ENCODE measurements at regions not wholly inside any gene's neighbourhood (a gene's known extent, or its start where the extent isn't known, plus 50 kb on each side); places are given as distances from the start of the nearest gene placed in this dataset.

DNA sequence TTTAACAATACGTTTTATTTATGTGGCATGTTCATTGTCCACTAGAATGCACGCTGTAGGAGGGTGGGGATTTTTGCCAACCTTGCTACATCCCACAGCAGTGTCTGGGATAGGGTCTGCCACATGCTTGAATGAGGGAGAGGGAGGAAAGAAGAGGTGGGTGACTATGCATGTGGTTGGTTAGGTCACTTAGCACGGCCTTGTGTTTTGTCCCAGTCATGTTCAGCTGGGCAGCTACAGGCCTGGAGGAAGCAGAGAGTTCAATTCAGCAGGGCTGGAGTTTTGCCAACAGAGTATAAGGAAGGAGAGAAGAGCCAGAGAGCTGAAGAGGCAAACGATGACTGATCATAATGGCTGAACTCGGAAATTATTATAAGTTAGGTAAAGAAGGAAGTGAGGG lies 268.4 kb upstream of the NSMCE3 start:
- Mint-ChIP-seq H3K36me3 (ENCODE audit: insufficient read depth, unreplicated experiment) (no peaks in the 10 kb centered on the region), H3K4me1 (ENCODE audit: insufficient read depth, unreplicated experiment) (no peaks in the 10 kb centered on the region), H3K27me3 (ENCODE audit: insufficient read depth, unreplicated experiment) (peaks cover 77% of the 10 kb centered on the region), H3K9me3 (ENCODE audit: unreplicated experiment) (no peaks in the 10 kb centered on the region), H3K4me3 (ENCODE audit: unreplicated experiment) (no peak overlapping the region), H3K27ac (ENCODE audit: low read depth, unreplicated experiment) (no peak overlapping the region)
- TF ChIP-seq, protein P1, sequence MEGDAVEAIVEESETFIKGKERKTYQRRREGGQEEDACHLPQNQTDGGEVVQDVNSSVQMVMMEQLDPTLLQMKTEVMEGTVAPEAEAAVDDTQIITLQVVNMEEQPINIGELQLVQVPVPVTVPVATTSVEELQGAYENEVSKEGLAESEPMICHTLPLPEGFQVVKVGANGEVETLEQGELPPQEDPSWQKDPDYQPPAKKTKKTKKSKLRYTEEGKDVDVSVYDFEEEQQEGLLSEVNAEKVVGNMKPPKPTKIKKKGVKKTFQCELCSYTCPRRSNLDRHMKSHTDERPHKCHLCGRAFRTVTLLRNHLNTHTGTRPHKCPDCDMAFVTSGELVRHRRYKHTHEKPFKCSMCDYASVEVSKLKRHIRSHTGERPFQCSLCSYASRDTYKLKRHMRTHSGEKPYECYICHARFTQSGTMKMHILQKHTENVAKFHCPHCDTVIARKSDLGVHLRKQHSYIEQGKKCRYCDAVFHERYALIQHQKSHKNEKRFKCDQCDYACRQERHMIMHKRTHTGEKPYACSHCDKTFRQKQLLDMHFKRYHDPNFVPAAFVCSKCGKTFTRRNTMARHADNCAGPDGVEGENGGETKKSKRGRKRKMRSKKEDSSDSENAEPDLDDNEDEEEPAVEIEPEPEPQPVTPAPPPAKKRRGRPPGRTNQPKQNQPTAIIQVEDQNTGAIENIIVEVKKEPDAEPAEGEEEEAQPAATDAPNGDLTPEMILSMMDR (IDR thresholded peaks at IDR 0.05; ENCODE audit: unreplicated experiment), result no peak
- no TSS peak for BruUV-seq (replicated peaks)
- no peak for DNase-seq (ENCODE audit: unreplicated experiment)
- ChIA-PET CTCF (no interaction called here), POLR2A (interaction anchor here (0.7 kb wide), 1 partner anchor 268 kb away, joined by 4 read pairs; no protein-coding TSS in a partner anchor)
- intact Hi-C loops (cut with micrococcal nuclease), result no loop called here

- TF ChIP-seq, protein P1 (IDR thresholded peaks at IDR 0.05; ENCODE audit: unreplicated experiment), result no peak
- Mint-ChIP-seq H3K4me1 (ENCODE audit: insufficient read depth, unreplicated experiment) (no peaks in the 10 kb centered on the region), H3K27me3 (ENCODE audit: insufficient read depth, unreplicated experiment) (peaks cover 56% of the 10 kb centered on the region), H3K4me3 (ENCODE audit: unreplicated experiment) (no peak overlapping the region), H3K9me3 (ENCODE audit: unreplicated experiment) (no peaks in the 10 kb centered on the region), H3K27ac (ENCODE audit: low read depth, unreplicated experiment) (no peak overlapping the region), H3K36me3 (ENCODE audit: insufficient read depth, unreplicated experiment) (no peaks in the 10 kb centered on the region)
- DNase-seq (ENCODE audit: unreplicated experiment), result no peak
- BruUV-seq (replicated peaks), result no TSS peak
- ChIA-PET POLR2A (no interaction called here), CTCF (no interaction called here)
- intact Hi-C loops (cut with micrococcal nuclease), result no loop called here
Observed at GRCh38 chr15:29535952-29536351, 266.3 kb upstream of the NSMCE3 start.

DNA sequence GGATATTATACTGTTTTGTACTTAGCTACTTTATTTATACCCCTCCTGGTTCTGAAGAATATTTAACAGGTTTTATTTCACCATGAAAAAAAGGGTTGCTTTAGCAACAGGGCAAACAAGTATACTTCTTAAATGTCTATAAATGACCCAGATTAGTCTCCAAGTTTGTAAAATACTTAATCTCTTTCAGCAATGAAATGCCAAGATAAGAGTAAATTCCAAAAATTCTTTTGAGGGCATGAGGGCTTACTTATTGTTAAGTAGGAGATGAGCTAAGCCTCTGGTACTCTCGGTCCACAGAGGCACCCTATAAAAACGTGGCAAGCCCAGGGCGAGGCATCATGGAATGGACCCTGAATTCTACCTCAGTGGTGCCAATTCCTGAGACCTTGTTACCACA lies 264.8 kb upstream of the NSMCE3 start:
- no peak overlapping the region for H3K27ac Mint-ChIP-seq (ENCODE audit: low read depth, unreplicated experiment)
- POLR2A ChIA-PET, result interaction anchor here (0.5 kb wide), 1 partner anchor 64 kb away, joined by 3 read pairs; no protein-coding TSS in a partner anchor
- CTCF ChIA-PET, result no interaction called here
- no peak for DNase-seq (ENCODE audit: unreplicated experiment)
- H3K4me1 Mint-ChIP-seq (ENCODE audit: insufficient read depth, unreplicated experiment), result no peaks in the 10 kb centered on the region
- intact Hi-C loops (cut with micrococcal nuclease), result no loop called here
- TF ChIP-seq, protein P1 (IDR thresholded peaks at IDR 0.05; ENCODE audit: unreplicated experiment), result no peak
- no peaks in the 10 kb centered on the region for H3K9me3 Mint-ChIP-seq (ENCODE audit: unreplicated experiment)
- BruUV-seq (replicated peaks), result no TSS peak
- H3K27me3 Mint-ChIP-seq (ENCODE audit: insufficient read depth, unreplicated experiment), result peaks cover 40% of the 10 kb centered on the region
- no peaks in the 10 kb centered on the region for H3K36me3 Mint-ChIP-seq (ENCODE audit: insufficient read depth, unreplicated experiment)
- H3K4me3 Mint-ChIP-seq (ENCODE audit: unreplicated experiment), result no peak overlapping the region

- no peak for DNase-seq (ENCODE audit: unreplicated experiment)
- H3K36me3 Mint-ChIP-seq (ENCODE audit: insufficient read depth, unreplicated experiment), result no peaks in the 10 kb centered on the region
- no TSS peak for BruUV-seq (replicated peaks)
- CTCF ChIA-PET, result no interaction called here
- peaks cover 33% of the 10 kb centered on the region for H3K27me3 Mint-ChIP-seq (ENCODE audit: insufficient read depth, unreplicated experiment)
- intact Hi-C loops (cut with micrococcal nuclease), result no loop called here
- no peak overlapping the region for H3K4me3 Mint-ChIP-seq (ENCODE audit: unreplicated experiment)
- H3K9me3 Mint-ChIP-seq (ENCODE audit: unreplicated experiment), result no peaks in the 10 kb centered on the region
- TF ChIP-seq, protein P1 (IDR thresholded peaks at IDR 0.05; ENCODE audit: unreplicated experiment), result no peak
- no peaks in the 10 kb centered on the region for H3K4me1 Mint-ChIP-seq (ENCODE audit: insufficient read depth, unreplicated experiment)
- H3K27ac Mint-ChIP-seq (ENCODE audit: low read depth, unreplicated experiment), result no peak overlapping the region
- POLR2A ChIA-PET, result no interaction called here
Observed at GRCh38 chr15:29533647-29534046, 264.0 kb upstream of the NSMCE3 start.
